Peyer's patch (tissue), 4 donors: ENCODE measurements at regions not wholly inside any gene's neighbourhood (a gene's known extent, or its start where the extent isn't known, plus 50 kb on each side); places are given as distances from the start of the nearest gene placed in this dataset.

Source experiments
- CTCF ChIP-seq, 6 experiments: fragments of 450-650 bp in 4 of 6; fragments of 200-600 bp in 2 of 6; sonication (generic) in 1 of 6; IDR thresholded peaks; one replicate each; pipeline ENCODE4 v1.5.1; 2017 to 2019; ENCODE audit warnings: antibody characterized with exemption in 6 of 6, mild to moderate bottlenecking in 3 of 6, moderate library complexity in 1 of 6
- POLR2A ChIP-seq, 2 donors: fragments of 450-650 bp; IDR thresholded peaks; one replicate each; pipeline ENCODE4 v1.5.1; 2017; ENCODE audit warnings: antibody characterized with exemption in 2 of 2, mild to moderate bottlenecking in 2 of 2, moderate library complexity in 2 of 2

- TF ChIP-seq CTCF (IDR thresholded peaks at IDR 0.05) = no peak
- TF ChIP-seq POLR2A (IDR thresholded peaks at IDR 0.05) = no peak
Measured at GRCh38 chr4:3376266-3376665, 65.5 kb upstream of the HGFAC start.
